ENCODE measurements at regions not wholly inside any gene's neighbourhood (a gene's known extent, or its start where the extent isn't known, plus 50 kb on each side); places are given as distances from the start of the nearest gene placed in this dataset.
"Not testable (repeated sequence)": the region's sequence is repeated elsewhere in the genome, so short reads cannot be mapped to it uniquely, and the experiment has no call there.

DNA sequence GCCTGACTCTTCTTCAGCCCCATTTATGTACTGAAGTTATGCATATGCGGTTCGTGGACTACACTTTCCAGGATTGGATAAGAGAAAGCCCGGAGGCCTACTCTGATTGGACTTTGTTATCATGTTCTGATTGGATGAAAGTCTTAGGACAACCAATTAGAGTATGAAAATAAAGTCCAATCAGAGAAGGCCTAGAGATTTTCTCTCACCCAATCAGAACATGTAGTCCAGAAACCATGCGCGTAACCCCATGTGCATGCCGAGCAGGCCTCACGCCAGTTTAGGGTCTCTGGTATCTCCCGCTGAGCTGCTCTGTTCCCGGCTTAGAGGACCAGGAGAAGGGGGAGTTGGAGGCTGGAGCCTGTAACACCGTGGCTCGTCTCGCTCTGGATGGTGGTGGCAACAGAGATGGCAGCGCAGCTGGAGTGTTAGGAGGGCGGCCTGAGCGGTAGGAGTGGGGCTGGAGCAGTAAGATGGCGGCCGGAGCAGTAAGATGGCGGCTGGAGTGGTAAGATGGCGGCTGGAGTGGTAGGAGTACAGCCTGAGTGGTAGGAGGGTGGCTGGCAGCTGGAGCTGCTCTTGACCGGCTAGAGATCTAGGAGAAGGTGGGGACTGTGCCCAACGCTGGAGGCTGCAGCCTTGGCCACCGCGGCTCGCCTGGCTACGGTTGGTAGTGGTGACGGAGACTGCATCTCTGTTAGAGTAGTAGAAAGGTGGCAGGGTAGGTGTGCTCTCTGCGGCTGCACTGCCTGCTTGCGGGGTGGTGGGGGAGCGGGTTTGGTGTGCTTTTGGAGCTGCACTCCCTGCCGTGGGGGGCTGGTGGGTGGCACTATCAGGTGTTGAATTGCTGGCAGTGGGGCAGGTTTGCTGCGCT, 107.9 kb upstream of the TPTE start:
- not testable (repeated sequence) for H3K9ac ChIP-seq (ENCODE audit: low read length); H3K4me3 ChIP-seq (ENCODE audit: low read length); H3K27me3 ChIP-seq (ENCODE audit: control insufficient read depth, insufficient read depth, low read length); H3K4me1 ChIP-seq (ENCODE audit: control insufficient read depth, low read depth, low read length); H3K27ac ChIP-seq (ENCODE audit: low read length); H3K36me3 ChIP-seq (ENCODE audit: control insufficient read depth, low read depth, low read length)
- H3K9me3 ChIP-seq (ENCODE audit: control insufficient read depth, low read depth, low read length), result peaks cover 67% of the 10 kb centered on the region

DNA sequence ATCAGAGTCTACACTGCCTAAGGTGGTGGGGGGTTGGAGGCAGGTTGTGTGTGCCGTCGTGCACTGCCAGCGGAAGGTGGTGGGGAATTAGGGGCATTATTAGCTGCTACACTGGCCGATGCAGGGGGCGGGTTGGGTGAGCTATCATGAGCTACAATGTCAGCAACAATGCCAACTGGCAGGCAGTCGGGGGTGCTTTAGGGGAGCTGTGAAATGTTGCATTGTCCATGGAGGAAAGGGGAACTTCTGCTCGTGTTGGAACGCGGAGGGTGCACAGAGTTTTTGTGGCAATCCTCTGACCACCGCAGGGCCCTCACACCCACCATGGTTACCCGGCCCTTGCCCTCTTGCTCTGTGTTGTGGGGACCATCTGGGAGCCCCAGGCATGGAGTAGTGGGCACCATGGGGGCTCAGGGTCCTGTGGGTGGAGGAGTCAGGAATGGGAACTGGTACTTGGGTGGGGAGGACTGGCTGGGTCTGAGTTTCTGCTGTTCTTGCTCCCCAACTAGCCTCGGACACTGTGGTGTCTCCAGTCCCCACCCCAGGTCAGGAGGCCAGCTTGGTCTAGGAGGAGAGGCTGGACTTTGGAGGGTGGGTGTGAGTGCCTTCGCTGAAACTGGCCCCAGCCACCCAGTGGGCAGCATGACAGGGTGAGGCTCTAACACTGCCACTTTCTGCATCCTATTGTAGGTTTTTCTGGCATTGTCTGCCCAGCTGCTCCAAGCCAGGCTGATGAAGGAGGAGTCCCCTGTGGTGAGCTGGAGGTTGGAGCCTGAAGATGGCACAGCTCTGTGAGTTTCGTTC, 107.1 kb upstream of the TPTE start:
- H3K36me3 ChIP-seq (ENCODE audit: control insufficient read depth, low read depth, low read length); H3K4me1 ChIP-seq (ENCODE audit: control insufficient read depth, low read depth, low read length); H3K9ac ChIP-seq (ENCODE audit: low read length); H3K4me3 ChIP-seq (ENCODE audit: low read length); H3K27ac ChIP-seq (ENCODE audit: low read length); H3K27me3 ChIP-seq (ENCODE audit: control insufficient read depth, insufficient read depth, low read length): not testable (repeated sequence)
- peaks cover 76% of the 10 kb centered on the region for H3K9me3 ChIP-seq (ENCODE audit: control insufficient read depth, low read depth, low read length)

DNA sequence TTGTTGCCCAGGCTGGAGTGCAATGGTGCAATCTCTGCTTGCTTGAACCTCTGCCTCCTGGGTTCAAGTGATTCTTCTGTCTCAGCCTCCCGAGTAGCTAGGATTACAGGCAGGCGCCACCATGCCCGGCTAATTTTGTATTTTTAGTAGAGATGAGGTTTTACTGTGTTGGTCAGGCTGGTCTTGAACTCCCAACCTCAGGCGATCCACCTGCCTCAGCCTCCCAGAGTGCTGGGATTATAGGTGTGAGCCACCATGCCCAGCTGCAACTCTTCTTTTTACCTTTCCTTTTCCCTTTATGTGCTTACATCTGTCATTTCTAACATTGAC, 106.5 kb upstream of the TPTE start:
- H3K9me3 ChIP-seq (ENCODE audit: control insufficient read depth, low read depth, low read length), result peaks cover 79% of the 10 kb centered on the region

DNA sequence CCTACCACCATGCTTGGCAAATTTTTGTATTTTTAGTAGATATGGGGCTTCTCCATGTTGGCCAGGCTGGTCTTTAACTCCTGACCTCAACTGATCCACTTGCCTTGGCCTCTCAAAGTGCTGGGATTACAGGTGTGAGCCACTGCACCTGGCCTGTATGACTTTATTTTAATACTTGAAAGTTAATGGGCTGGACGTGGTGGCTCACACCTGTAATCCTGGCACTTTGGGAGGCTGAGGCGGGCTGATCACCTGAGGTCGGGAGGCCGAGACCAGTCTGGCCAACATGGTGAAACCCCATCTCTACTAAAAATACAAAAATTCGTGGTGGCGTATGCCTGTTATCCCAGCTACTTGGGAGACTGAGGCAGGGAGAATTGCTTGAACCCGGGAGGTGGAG, 105.9 kb upstream of the TPTE start:
- not testable (repeated sequence) for H3K27me3 ChIP-seq (ENCODE audit: control insufficient read depth, insufficient read depth, low read length); H3K36me3 ChIP-seq (ENCODE audit: control insufficient read depth, low read depth, low read length); H3K27ac ChIP-seq (ENCODE audit: low read length); H3K4me1 ChIP-seq (ENCODE audit: control insufficient read depth, low read depth, low read length); H3K9ac ChIP-seq (ENCODE audit: low read length); H3K4me3 ChIP-seq (ENCODE audit: low read length)
- H3K9me3 ChIP-seq (ENCODE audit: control insufficient read depth, low read depth, low read length), result peaks cover 83% of the 10 kb centered on the region

More for the DNA sequence above, 106.5 kb upstream of the TPTE start:
- not testable (repeated sequence) for H3K27ac ChIP-seq (ENCODE audit: low read length); H3K4me3 ChIP-seq (ENCODE audit: low read length); H3K36me3 ChIP-seq (ENCODE audit: control insufficient read depth, low read depth, low read length); H3K9ac ChIP-seq (ENCODE audit: low read length); H3K4me1 ChIP-seq (ENCODE audit: control insufficient read depth, low read depth, low read length); H3K27me3 ChIP-seq (ENCODE audit: control insufficient read depth, insufficient read depth, low read length)

DNA sequence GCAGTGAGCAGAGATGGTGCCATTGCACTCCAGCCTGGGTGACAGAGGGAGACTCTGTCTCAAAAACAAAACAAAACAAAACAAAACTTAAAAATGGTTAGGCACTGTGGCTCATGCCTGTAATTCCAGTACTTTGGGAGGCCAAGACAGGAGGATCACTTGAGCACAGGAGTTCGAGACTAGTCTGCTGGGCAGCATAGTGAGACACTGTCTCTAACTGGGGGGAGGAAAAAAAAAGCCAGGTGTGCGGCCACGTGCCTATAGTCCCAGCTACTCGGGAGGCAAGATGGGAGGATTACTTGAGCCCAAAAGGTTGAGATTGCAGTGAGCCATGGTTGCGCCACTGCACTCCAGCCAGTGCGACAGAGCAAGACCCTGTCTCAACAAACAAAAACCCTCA, 105.5 kb upstream of the TPTE start:
- H3K9ac ChIP-seq (ENCODE audit: low read length); H3K27ac ChIP-seq (ENCODE audit: low read length); H3K36me3 ChIP-seq (ENCODE audit: control insufficient read depth, low read depth, low read length); H3K4me3 ChIP-seq (ENCODE audit: low read length); H3K4me1 ChIP-seq (ENCODE audit: control insufficient read depth, low read depth, low read length); H3K27me3 ChIP-seq (ENCODE audit: control insufficient read depth, insufficient read depth, low read length): not testable (repeated sequence)
- peaks cover 84% of the 10 kb centered on the region for H3K9me3 ChIP-seq (ENCODE audit: control insufficient read depth, low read depth, low read length)

DNA sequence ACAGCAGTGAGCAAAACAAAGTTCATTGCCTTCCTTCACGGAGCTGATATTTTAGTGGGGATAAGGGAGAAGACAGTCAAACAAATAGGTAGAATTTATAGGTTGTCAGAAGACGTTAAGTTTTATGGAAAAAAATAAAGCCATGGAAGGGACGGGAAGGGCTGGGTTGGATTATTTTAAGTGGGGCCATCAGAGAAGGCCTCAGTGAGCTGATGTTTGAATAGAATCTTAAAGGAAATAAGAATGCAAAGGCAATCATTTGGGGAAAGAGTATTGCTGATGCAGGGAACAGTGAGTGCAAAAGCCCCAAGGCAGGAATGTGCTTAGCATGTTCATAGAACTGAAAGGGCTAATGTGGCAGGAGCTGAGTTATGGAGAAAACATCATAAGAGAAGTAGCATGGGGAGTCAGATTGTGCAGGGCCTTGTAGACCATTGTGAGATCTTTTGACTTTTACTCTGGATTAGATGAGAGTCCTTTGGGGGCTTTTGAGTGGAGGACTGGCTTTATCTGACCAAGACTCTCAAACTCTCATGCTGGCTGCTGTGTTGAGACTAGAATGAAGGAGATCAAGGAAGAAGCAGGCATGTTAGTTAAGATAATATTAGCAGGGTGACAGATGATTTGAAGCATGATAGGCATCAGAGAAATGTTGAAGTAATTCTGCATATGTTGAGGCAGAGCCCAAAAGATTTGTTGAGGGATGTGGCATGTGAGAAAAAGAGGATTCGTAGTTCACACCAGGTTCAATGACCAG, 104.5 kb upstream of the TPTE start:
- H3K27me3 ChIP-seq (ENCODE audit: control insufficient read depth, insufficient read depth, low read length); H3K4me3 ChIP-seq (ENCODE audit: low read length); H3K4me1 ChIP-seq (ENCODE audit: control insufficient read depth, low read depth, low read length); H3K36me3 ChIP-seq (ENCODE audit: control insufficient read depth, low read depth, low read length); H3K9ac ChIP-seq (ENCODE audit: low read length); H3K27ac ChIP-seq (ENCODE audit: low read length): not testable (repeated sequence)
- peaks cover 84% of the 10 kb centered on the region for H3K9me3 ChIP-seq (ENCODE audit: control insufficient read depth, low read depth, low read length)

DNA sequence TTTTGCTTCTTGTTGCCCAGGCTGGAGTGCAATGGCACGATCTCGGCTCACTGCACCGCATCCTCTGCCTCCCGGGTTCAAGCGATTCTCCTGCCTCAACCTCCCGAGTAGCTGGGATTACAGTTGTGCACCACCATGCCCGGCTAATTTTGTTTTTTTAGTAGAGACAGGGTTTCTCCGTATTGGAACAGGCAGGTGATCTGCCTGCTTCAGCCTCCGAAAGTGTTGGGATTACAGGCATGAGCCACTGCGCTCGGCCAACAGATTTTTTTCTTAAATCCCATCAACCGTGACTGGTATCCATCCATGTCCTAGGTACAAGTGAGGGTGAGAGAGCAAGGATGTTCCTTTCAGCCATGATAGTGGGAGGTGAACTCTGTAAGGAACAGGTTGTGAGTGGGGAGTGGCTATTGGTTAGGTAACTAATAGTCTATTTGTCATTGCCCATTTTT, 103.8 kb upstream of the TPTE start:
- H3K9ac ChIP-seq (ENCODE audit: low read length); H3K4me1 ChIP-seq (ENCODE audit: control insufficient read depth, low read depth, low read length); H3K4me3 ChIP-seq (ENCODE audit: low read length); H3K27ac ChIP-seq (ENCODE audit: low read length); H3K36me3 ChIP-seq (ENCODE audit: control insufficient read depth, low read depth, low read length); H3K27me3 ChIP-seq (ENCODE audit: control insufficient read depth, insufficient read depth, low read length): not testable (repeated sequence)
- peaks cover 91% of the 10 kb centered on the region for H3K9me3 ChIP-seq (ENCODE audit: control insufficient read depth, low read depth, low read length)

DNA sequence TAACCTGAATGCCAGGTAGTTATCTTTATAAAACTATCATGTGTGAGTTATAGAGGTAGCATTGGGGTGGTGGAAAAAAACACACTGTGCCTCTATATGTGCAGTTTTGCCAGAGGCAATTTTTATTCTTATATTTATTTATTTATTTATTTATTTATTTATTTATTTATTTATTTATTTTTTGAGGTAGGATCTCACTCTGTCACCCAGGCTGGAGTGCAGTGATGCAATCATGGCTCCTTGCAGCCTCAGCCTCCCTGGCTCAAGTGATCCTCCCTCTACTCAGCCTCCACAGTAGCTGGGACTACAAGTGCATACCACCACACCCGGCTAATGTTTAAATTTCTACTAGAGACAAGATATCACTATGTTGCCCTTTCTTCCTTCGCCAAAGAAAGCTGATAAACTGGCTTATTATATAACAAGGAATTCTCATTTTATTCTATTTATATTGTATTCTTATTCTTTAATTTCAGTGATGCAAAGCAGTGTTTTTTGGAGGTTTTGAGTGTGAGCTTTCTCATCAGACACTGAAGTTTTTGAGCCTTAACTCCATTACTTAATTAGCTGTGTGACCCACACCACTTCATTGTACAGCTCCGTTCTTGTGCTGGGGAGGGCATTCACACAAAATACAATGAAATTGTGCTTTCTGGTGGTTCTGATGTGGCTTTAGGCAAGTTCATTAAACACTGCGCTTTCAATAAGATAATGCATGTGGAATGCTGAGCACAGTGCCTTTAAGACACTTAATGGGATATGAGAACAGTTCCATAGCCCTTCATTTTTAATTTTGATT, 102.9 kb upstream of the TPTE start:
- H3K4me3 ChIP-seq (ENCODE audit: low read length), result peak overlapping the region; percentile 0
- H3K27ac ChIP-seq (ENCODE audit: low read length); H3K27me3 ChIP-seq (ENCODE audit: control insufficient read depth, insufficient read depth, low read length); H3K36me3 ChIP-seq (ENCODE audit: control insufficient read depth, low read depth, low read length); H3K9ac ChIP-seq (ENCODE audit: low read length); H3K4me1 ChIP-seq (ENCODE audit: control insufficient read depth, low read depth, low read length): not testable (repeated sequence)
- H3K9me3 ChIP-seq (ENCODE audit: control insufficient read depth, low read depth, low read length), result peaks cover 86% of the 10 kb centered on the region

DNA sequence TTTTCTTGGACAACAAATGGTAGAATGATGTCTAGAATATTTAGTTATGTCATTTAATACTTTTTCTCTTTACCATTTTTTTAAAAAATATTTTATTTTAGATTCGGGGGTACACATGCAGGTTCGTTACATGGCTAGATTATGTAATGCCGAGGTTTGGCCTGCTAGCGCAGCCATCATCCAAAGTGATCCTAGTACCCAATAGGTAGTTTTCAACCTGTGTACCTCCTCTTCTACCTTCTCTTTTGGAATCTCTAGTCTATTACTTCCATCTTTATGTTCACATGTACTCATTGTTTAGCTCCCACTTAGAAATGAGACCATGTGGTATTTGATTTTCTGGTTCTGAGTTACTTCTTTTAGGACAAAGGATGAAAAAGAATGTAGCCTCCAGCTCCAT, 100.2 kb upstream of the TPTE start:
- not testable (repeated sequence) for H3K4me1 ChIP-seq (ENCODE audit: control insufficient read depth, low read depth, low read length); H3K9ac ChIP-seq (ENCODE audit: low read length); H3K36me3 ChIP-seq (ENCODE audit: control insufficient read depth, low read depth, low read length); H3K27me3 ChIP-seq (ENCODE audit: control insufficient read depth, insufficient read depth, low read length); H3K27ac ChIP-seq (ENCODE audit: low read length); H3K4me3 ChIP-seq (ENCODE audit: low read length)
- H3K9me3 ChIP-seq (ENCODE audit: control insufficient read depth, low read depth, low read length), result peaks cover 85% of the 10 kb centered on the region

DNA sequence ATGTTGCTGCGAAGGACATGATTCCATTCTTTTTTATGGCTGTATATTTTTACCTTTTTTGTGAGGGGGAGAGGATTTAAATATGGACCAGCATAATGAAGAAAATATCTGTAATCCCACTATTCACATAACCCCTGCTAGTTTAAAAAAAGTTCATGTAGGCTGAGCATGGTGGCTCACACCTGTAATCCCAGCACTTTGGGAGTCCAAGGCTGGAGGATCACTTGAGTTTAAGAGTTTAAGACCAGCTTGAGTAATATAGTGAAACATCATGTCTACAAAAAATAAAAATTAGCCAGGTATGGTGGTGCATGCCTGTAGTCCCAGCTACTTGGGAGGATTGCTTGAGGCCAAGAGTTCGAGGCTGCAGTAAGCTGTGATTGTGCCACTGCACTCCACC, 99.8 kb upstream of the TPTE start:
- not testable (repeated sequence) for H3K27me3 ChIP-seq (ENCODE audit: control insufficient read depth, insufficient read depth, low read length); H3K4me1 ChIP-seq (ENCODE audit: control insufficient read depth, low read depth, low read length); H3K36me3 ChIP-seq (ENCODE audit: control insufficient read depth, low read depth, low read length); H3K27ac ChIP-seq (ENCODE audit: low read length); H3K4me3 ChIP-seq (ENCODE audit: low read length); H3K9ac ChIP-seq (ENCODE audit: low read length)
- H3K9me3 ChIP-seq (ENCODE audit: control insufficient read depth, low read depth, low read length), result peaks cover 81% of the 10 kb centered on the region

All from iPS-18a (cell line).